T-helper 2 cell (primary cell): ENCODE measurements at regions not wholly inside any gene's neighbourhood (a gene's known extent, or its start where the extent isn't known, plus 50 kb on each side); places are given as distances from the start of the nearest gene placed in this dataset.

ENCODE experiments used
- DNase-seq, 5 experiments: peaks; one replicate each; pipeline versions ENCODE4 v3.0.0 to v3.0.0-alpha.2; 2012 to 2022

DNA sequence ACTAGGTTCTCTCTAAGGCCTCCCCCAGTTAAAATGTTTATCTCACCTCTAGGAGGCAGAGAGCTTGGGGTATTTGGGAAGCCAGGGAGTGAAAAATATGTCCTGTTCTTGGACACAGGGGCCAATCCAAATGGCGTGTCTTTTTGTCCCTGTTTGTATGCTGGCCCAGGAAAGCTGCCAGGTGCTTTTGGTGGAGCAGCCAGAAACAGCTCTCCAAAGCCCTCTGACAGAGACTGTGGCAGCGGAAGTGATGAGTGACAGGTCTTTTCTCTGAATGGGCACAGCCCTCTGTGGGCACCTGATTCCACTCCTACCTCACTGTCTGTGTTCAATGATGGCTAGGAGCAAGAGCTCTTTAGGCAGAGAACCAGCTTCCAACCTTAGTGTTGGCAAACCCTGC lies 106.4 kb upstream of the KIRREL3 start:
- DNase-seq, result no peak

DNA sequence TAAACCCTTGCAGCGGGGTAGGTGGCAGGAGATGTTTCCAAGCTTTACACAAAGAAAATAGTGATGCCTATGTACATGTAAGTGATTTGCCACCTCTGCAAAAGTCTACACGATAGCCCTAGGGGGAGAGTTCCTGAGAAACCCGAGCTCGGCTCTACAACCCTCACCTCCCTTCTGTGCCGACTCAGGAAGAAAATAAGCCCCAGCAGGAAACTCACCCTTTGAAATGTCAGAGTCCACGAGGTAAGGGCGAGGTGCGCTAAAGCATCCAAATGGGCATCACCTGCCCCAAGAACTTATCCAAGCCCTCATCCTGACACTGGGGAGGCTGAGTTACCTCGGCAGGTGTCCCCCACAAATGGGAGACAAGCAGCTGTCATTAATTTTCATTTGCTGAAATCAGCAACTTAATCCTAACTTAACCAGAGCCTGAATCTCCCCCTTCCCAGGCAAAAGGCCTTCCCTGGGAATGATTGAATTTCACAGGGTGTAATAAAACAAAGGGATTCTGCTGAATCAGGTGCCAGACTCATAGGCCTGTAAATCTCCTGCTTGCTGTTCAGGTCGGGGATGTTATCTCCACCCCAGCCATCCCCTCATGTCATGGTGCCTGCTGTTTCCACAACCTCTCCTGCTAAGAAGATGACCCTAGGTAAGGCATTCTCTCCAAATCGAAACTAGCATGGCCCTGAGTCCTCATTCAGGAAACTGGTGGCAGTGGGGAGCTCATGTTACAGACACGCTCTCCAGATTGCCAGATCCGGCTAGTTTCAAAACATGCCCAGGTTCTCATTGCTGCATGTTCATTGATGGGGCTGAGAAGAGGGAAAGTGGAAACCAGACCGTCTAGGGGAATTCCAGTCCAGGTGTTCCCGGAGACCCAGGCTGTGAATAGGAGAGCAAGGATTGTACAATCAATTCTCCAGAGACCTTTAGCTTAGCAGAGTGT lies 105.3 kb upstream of the KIRREL3 start:
- DNase-seq, result no peak

GRCh38 chr11:127103586-127104388 lies 103.2 kb upstream of the KIRREL3 start:
- DNase-seq, result no peak

DNA sequence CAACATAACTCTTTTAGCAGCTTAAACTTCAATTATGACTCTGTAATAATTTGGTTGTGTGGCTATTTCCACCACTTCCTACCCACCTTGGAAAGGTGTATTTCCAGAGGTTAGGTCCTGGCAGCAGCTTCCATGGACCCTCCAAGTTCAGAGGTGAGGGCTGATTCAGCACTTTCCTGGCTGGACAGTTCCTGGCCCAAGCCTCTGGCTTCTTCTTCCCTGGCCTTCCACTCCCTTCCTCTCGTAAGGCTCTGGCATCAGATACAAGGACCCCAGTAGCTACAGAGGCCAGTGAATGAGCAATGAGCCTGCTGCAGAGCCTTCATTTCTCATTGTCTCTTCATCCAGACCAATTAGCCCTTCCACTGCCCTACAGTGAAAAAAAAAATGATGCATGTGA lies 98.1 kb upstream of the KIRREL3 start:
- DNase-seq, result no peak

- no peak for DNase-seq
Observed at GRCh38 chr11:127080735-127081134, 80.2 kb upstream of the KIRREL3 start.

DNA sequence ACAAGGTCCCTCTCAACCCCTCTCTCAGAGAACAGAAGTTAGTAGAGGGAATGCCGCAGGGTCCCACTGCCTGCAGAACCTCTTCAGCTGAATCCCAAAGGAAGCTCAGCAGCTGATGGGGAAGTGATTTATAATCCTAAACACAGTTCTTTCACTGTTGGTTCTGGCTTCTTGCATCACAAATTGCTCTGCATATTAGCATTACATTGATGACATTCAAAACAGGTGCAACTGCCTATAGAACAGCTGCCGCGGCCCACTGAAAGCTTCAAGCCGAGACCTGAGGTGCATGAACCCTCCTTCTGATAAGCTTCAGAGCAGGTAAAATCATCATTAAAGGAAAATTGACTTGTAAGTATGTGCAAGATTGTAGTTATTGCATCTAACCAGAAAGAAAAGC lies 75.2 kb upstream of the KIRREL3 start:
- no peak for DNase-seq

DNA sequence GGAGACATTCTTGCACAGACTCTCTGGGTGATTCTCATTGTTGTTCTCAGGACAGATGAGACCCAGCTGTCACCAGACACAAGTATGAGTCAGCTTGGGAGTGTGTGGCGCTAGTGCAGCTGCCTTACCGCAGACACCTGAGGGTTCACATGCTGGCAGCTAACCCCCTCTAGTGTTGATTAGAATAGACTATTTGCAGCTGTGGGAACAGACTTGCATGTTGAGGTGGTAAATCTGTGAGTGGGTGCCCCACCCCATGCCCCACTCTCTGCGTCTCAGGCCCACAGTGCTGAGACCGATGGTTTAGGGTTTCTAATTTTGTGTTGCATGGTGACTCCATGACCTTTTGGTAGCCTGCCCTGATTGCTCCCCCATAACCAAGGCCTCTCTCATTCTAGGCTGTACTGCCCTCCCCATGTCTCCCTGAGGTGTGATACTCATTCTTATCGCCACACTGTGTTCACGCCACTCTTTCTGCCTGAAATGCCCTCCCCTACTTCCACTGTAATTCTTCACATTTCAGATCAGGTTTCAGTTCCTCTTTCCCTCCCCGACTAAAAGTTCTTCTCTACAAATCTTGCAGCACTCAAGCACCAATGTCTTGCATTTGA lies 73.7 kb upstream of the KIRREL3 start:
- DNase-seq, result peak in 1 of 5 experiments; percentile 62

DNA sequence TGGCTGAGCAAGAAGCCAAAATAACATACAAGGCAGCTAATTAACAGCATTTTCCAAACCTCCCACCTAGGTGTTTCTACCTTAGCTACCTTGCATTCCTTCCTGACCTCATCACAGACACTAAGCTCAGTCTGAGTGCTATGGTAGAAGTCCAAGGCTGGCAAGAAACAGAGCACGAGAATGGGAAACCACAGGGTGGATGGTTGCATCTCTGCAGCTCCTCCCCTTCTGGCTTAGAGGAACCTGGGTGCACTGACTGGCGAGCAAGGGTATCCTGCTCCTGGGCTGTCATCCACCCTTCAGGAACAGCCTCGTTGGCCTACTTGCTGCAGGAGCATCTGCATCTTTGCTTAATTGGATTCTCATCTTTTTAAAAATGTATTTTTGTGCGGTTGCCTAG lies 73.1 kb upstream of the KIRREL3 start:
- no peak for DNase-seq

GRCh38 chr11:127071606-127072005 lies 71.0 kb upstream of the KIRREL3 start:
- no peak for DNase-seq

DNA sequence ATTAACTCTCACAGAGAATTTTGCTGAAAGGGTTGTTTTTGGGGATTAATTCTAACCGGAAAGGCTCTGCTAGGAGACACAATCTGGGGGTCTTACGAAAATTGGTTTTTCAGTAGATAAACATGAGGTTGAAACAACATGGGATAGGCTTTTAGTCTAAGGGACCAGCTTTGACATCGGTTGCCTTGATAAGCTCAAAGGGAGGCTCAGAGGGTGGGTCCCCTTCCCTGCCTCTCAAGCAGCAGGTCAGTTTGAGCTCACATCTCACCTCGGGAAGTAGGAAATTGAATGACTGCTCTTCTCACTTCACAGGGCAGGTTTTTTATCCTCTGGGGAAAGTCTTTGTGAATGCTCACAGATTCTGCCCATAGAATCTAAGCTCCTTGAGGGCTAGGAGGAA lies 70.2 kb upstream of the KIRREL3 start:
- no peak for DNase-seq

- no peak for DNase-seq
Observed at GRCh38 chr11:127066401-127067090, 66.0 kb upstream of the KIRREL3 start.

- DNase-seq, result no peak
Observed at GRCh38 chr11:127063241-127063640, 62.7 kb upstream of the KIRREL3 start.

GRCh38 chr11:127061947-127062346 lies 61.4 kb upstream of the KIRREL3 start:
- DNase-seq, result no peak

DNA sequence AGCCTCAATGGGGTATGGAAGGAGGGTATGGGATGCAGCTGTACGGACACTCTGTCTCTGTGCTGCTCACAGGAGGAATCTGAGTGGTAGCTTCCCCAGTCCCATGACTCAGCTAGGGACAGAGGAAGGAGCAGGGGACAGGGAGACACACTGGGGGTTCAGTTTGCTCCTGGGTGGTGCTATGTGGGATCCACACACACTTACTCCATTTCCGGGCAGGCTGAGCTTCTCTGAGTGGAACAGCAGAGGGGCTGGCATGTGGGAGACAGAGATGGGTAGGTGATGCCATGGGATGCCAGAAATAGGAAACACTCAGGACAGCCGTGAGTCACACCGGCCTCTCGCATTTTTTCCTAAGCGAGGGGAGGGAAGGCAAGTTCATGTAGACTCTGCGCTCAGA lies 59.2 kb upstream of the KIRREL3 start:
- DNase-seq, result no peak

GRCh38 chr11:127059286-127059685 lies 58.7 kb upstream of the KIRREL3 start:
- no peak for DNase-seq

DNA sequence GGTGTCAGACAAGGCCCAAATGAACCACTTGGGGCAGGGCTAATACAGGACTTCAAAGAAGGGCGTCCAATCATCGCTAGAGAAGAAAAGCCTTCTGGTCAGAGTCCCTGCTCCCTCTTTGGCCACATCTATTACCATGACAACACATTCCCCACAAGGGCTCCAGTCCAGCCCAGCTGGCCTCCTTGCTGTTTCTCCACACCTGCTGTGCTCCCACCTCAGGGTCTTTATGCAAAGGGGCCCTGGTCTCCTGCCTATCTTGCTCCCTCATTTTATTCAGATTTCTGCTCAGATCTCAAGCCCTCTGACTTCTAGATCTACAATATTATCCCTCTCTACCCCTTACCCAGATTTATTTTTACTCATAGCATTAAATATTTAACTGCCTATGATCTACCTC lies 58.0 kb upstream of the KIRREL3 start:
- DNase-seq, result no peak

GRCh38 chr11:127057126-127057525 lies 56.6 kb upstream of the KIRREL3 start:
- no peak for DNase-seq

GRCh38 chr11:127056338-127056971 lies 55.9 kb upstream of the KIRREL3 start:
- no peak for DNase-seq

- no peak for DNase-seq
Observed at GRCh38 chr11:127055236-127055635, 54.7 kb upstream of the KIRREL3 start.

DNA sequence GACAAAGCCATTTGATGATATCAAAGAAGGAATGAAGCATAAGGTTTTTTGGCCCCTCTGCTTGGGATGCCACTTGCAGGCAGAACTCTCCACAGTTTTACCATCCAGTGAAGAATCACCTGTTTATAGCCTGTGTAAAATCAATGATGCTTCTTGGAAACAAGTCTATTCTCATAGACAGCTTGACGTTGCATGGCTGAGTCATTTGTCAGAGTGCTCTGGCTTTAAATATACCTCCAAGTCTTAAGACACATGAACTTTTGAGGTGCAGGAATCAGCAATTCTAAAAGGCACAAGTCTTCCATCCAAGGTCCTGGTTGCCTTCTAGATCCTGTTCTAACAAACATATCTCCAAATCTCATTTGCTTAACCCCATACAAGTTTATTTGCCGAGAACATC lies 53.6 kb upstream of the KIRREL3 start:
- DNase-seq, result no peak

DNA sequence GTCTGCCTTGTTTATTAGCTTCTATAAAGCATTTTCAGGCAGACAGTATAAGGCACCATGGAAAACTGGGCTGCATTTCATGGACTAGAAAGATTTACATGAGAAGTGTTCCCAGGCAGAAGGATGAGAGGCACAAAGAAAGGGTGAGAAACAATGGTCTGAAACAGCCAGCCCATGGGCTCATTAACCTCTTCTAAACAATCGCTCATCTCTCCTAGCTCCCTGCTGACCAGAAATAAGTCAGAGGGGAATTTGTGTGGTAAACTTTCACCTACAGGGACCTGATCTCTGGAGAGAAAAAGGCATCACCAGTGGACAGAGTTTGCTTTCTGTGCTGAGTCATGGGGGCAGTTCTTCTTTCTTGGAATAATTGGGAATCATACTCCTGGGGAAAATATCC lies 51.8 kb upstream of the KIRREL3 start:
- no peak for DNase-seq
